Stimulated activated CD8-positive, alpha-beta memory T cell treated with anti-CD3 and anti-CD28 coated beads, Interleukin-7, amount 100 ng/mL, for 4 hours (primary cell): ENCODE measurements at regions not wholly inside any gene's neighbourhood (a gene's known extent, or its start where the extent isn't known, plus 50 kb on each side); places are given as distances from the start of the nearest gene placed in this dataset.
"Not testable (repeated sequence)": the region's sequence is repeated elsewhere in the genome, so short reads cannot be mapped to it uniquely, and the experiment has no call there.

Source experiments
- DNase-seq, 2 donors: peaks; one replicate each; pipeline ENCODE4 v3.0.0-alpha.2; 2020; ENCODE audit warnings: low read depth in 2 of 2

DNA sequence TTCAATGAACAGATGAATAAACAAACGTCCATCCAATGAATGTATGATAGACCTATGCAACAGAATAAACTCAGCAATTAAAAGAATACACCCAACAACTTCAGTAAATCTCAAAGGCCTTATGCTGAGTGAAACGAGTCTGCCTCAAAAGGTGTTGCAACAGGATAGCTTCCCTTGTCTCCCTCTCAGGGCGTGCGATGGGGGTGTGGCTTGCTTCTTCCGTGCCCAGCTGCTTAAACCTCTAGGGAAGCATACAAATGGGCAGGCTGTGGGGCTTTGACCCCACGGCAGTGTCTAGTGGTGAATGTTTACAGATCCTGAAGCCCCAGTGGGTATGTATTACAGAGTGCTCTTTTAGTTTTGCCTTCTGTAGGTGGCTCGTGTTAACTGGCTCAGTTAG is 87.0 kb upstream of the CCL21 start:
- no peak for DNase-seq

DNA sequence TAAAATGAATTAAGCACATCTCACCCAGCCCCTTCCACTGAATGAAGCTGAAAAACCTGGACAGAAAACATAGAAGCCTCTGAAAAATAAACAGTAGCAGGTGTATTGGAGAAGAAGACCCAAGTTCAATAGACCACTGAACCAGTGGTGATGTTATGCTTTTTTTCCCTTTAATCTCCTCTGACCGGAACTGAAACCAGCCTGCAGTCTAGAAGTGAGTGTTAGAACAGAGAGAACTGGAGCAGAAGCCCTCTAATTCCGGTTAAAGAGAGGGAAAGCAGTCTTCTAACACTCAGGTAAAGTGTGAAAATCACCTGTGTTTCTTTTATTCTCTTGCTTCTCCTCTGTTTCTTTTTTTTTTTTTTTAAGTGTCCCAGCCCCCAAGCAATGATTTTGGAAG is 83.5 kb upstream of the CCL21 start:
- DNase-seq: no peak

DNA sequence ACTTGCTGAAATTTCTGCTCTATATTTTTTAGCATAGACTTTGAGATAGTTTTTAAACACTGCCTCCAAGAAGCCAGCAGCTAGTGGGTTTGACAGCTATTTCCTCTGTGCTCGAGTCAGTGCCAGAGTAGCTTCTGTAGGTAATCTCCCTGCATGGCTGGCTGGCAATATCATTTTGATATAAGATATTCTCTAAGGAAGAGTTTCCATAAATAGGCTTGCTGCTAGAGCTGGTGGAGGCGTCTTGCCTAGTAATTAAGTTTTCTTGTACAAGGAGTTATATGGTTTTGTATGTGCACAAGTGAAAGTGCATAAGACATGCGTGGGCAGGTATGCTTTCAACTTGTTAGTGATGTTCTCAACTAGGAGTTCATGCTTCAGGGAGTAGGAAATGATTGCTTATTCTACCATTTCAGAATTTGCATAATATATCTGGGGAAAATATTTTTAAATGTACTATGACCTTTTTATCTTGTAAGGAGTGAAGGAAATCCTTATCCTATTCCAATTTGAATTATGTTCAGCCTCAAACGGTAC is 74.1 kb upstream of the CCL21 start:
- DNase-seq: no peak

DNA sequence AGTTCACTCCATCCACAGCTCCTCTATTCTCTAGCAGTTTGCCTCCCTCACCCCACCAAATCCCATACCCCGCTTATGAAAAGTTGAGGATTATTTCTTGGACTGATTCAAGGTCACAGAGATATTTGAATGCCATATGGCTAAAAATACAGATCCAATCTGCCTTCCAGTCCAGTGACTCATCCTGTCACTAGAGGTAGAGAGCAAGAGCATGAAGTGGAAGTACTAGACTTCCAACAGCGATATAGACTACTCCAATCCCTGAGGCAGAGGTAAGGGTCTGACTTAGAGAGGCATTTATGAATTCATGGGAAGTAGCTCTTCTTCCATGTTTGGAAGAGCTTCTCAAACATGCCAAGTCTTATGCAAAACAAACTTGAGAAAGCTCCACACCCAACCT is 72.4 kb upstream of the CCL21 start:
- no peak for DNase-seq

DNA sequence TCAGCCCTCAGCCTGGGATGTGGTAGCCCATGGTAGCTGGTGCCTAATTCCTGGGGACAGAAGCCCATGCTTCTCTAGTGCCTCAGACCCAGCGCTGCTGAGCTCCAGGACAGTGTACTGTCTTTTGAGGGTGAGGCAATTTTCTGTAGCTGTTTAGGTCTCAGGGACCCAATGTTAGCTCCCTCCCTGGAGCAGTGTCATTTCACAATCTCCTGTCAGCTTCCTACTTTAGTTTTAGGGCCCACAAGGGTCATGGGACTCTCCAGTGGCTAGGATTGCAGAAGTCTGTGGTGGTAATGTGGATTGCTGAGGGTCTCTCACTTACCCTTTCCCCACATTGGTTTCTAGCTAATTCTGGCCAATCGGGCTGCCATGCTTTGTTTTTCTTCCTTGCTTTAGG is 67.7 kb upstream of the CCL21 start:
- DNase-seq: no peak

DNA sequence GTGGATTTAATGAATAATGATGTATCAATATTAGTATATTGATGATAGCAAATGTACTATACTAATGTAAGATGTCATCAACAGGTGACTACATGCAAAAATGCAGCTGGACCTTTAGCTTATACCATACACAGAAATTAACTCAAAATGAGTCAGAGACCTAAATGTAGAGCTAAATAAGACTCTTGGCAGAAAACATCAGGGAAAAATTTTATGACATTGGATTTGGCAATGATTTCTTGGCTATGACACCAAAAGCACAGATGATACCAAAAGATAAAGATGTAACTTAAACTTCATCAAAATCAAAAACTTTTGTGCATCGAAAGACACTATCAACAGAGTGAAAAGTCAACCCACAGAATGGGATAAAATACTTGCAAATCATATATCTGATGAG is 64.0 kb upstream of the CCL21 start:
- no peak for DNase-seq

DNA sequence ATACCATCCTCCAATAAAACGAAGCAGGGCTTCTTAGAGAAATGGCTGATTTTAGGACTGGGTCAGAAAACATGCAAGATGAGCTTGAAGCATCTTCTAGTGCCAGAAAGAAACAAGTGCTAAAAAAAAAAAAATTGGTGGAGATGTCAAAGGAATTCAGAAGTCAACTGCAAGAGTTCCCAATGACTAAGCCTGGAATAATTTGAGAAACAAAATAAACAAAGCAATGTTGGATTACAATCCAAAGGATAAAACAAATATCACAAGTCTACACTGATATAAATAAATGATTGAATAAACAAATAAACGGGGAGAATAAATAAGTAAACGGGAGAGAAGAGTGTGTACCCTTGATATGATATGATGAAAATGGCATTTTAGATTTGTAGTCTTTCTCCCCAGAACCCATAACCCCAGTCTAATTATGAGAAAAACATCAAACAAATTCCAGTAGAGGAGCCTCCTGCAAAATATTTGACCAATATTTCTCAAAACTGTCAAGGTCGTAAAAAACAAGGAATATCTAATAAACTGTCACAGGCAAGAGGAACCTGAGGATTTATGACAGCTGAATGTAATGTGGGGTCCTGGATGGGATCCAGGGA is 63.5 kb upstream of the CCL21 start:
- DNase-seq: no peak

DNA sequence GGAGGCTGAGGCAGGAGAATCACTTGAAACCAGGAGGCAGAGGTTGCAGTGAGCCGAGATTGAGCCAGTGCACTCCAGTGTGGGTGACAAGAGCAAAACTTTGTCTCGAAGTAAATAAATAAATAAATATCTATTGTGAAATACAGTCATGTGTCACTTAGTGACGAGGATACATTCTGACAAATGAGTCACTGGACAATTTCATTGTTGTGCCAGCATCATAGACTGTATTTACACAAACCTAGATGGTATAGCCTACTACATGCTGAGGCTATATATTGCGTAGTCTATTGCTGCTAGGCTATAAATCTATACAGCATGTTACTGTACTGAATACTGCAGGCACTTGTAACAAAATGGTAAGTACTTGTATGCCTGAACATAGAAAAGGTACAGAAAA is 61.1 kb upstream of the CCL21 start:
- DNase-seq: no peak

DNA sequence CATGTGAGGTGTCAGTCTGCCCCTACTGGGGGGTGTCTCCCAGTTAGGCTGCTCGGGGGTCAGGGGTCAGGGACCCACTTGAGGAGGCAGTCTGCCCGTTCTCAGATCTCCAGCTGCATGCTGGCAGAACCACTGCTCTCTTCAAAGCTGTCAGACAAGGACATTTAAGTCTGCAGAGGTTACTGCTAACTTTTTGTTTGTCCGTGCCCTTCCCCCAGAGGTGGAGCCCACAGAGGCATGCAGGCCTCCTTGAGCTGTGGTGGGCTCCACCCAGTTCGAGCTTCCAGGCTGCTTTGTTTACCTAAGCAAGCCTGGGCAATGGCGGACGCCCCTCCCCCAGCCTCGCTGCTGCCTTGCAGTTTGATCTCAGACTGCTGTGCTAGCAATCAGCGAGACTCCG is 57.2 kb upstream of the CCL21 start:
- not testable (repeated sequence) for DNase-seq

DNA sequence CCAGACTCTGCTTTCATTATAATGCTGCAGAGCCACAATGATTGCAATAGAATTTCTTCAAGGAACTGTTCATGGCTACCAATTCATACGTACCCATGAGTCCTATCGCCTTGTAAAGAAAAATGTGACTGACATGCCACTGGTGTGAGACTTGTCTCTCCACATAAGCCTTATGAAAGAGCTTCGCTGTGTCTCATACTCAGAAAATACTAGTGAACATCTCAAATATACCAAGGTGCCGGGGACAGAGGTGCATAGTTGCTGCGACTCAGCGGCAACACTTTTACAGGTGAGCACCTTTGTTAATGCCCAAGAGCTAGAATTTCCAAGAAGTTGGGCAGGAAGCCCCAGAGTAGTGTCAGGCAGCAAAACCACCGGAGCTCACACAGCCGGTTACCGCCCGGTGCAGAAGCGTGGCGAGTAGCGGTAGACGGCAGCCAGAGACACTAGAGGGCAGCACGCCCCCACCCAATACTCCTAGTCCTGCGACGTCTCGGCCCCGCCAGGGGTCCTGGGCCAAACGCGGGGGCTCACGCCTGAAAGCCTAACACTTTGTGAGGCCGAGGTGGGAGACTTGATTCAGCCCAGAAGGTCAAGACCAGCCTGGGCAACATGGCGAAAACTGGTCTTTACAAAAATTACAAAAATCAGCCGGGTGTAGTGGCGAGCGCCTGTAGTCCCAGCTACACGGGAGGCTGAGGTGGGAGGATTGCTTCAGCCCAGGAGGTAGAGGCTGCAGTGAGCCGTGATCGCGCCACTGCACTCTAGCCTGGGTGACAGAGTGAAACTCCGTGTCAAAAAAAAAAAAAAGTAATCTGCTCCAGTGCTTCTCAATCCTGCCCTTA is 50.5 kb upstream of the CCL21 start:
- not testable (repeated sequence) for DNase-seq
